ENCODE measurements at regions not wholly inside any gene's neighbourhood (a gene's known extent, or its start where the extent isn't known, plus 50 kb on each side); places are given as distances from the start of the nearest gene placed in this dataset.

GRCh38 chr14:86601813-86602212 is 1071.9 kb downstream of the FLRT2 start:
- H3K4me3 Mint-ChIP-seq (ENCODE audit: unreplicated experiment), result no peak overlapping the region
- H3K9me3 Mint-ChIP-seq (ENCODE audit: unreplicated experiment), result no peaks in the 10 kb centered on the region
- DNase-seq (ENCODE audit: extremely low spot score, unreplicated experiment), result no peak
- H3K36me3 Mint-ChIP-seq (ENCODE audit: unreplicated experiment), result no peaks in the 10 kb centered on the region
- H3K4me1 Mint-ChIP-seq (ENCODE audit: unreplicated experiment), result no peaks in the 10 kb centered on the region
- H3K27me3 Mint-ChIP-seq (ENCODE audit: unreplicated experiment), result no peaks in the 10 kb centered on the region
- no peak for TF ChIP-seq CTCF (IDR thresholded peaks at IDR 0.05)
- H3K27ac Mint-ChIP-seq (ENCODE audit: unreplicated experiment), result no peak overlapping the region

GRCh38 chr14:86597279-86597678 is 1067.3 kb downstream of the FLRT2 start:
- Mint-ChIP-seq H3K9me3 (ENCODE audit: unreplicated experiment) (no peaks in the 10 kb centered on the region), H3K36me3 (ENCODE audit: unreplicated experiment) (no peaks in the 10 kb centered on the region), H3K4me3 (ENCODE audit: unreplicated experiment) (no peak overlapping the region), H3K27ac (ENCODE audit: unreplicated experiment) (no peak overlapping the region), H3K4me1 (ENCODE audit: unreplicated experiment) (no peaks in the 10 kb centered on the region), H3K27me3 (ENCODE audit: unreplicated experiment) (no peaks in the 10 kb centered on the region)
- DNase-seq (ENCODE audit: extremely low spot score, unreplicated experiment), result no peak
- no peak for TF ChIP-seq CTCF (IDR thresholded peaks at IDR 0.05)

GRCh38 chr14:86596024-86596423 is 1066.1 kb downstream of the FLRT2 start:
- no peaks in the 10 kb centered on the region for H3K36me3 Mint-ChIP-seq (ENCODE audit: unreplicated experiment)
- H3K4me3 Mint-ChIP-seq (ENCODE audit: unreplicated experiment), result no peak overlapping the region
- H3K27me3 Mint-ChIP-seq (ENCODE audit: unreplicated experiment), result no peaks in the 10 kb centered on the region
- no peak overlapping the region for H3K27ac Mint-ChIP-seq (ENCODE audit: unreplicated experiment)
- DNase-seq (ENCODE audit: extremely low spot score, unreplicated experiment), result no peak
- no peaks in the 10 kb centered on the region for H3K9me3 Mint-ChIP-seq (ENCODE audit: unreplicated experiment)
- no peak for TF ChIP-seq CTCF (IDR thresholded peaks at IDR 0.05)
- no peaks in the 10 kb centered on the region for H3K4me1 Mint-ChIP-seq (ENCODE audit: unreplicated experiment)

GRCh38 chr14:86575141-86575540 is 1045.2 kb downstream of the FLRT2 start:
- H3K9me3 Mint-ChIP-seq (ENCODE audit: unreplicated experiment), result peaks cover under 1% of the 10 kb centered on the region
- peak overlapping the region; percentile 46 for H3K27ac Mint-ChIP-seq (ENCODE audit: unreplicated experiment)
- H3K36me3 Mint-ChIP-seq (ENCODE audit: unreplicated experiment), result no peaks in the 10 kb centered on the region
- TF ChIP-seq CTCF (IDR thresholded peaks at IDR 0.05), result no peak
- peaks cover 27% of the 10 kb centered on the region for H3K4me1 Mint-ChIP-seq (ENCODE audit: unreplicated experiment)
- H3K27me3 Mint-ChIP-seq (ENCODE audit: unreplicated experiment), result no peaks in the 10 kb centered on the region
- DNase-seq (ENCODE audit: extremely low spot score, unreplicated experiment), result no peak
- no peak overlapping the region for H3K4me3 Mint-ChIP-seq (ENCODE audit: unreplicated experiment)

GRCh38 chr14:86574778-86575129 is 1044.8 kb downstream of the FLRT2 start:
- Mint-ChIP-seq H3K4me3 (ENCODE audit: unreplicated experiment) (peak overlapping the region; percentile 64), H3K9me3 (ENCODE audit: unreplicated experiment) (peaks cover 4% of the 10 kb centered on the region), H3K27ac (ENCODE audit: unreplicated experiment) (peak overlapping the region; percentile 46), H3K27me3 (ENCODE audit: unreplicated experiment) (no peaks in the 10 kb centered on the region), H3K4me1 (ENCODE audit: unreplicated experiment) (peaks cover 27% of the 10 kb centered on the region), H3K36me3 (ENCODE audit: unreplicated experiment) (no peaks in the 10 kb centered on the region)
- TF ChIP-seq CTCF (IDR thresholded peaks at IDR 0.05), result no peak
- no peak for DNase-seq (ENCODE audit: extremely low spot score, unreplicated experiment)

All from osteocyte (in vitro differentiated cells).